HAP-1 (cell line): ENCODE measurements at regions not wholly inside any gene's neighbourhood (a gene's known extent, or its start where the extent isn't known, plus 50 kb on each side); places are given as distances from the start of the nearest gene placed in this dataset.
A peak's percentile ranks its signal among the peaks of the same experiment; 100 is the strongest.
"Not testable (repeated sequence)": the region's sequence is repeated elsewhere in the genome, so short reads cannot be mapped to it uniquely, and the experiment has no call there.

Experiments
- DNase-seq, 2 experiments: peaks; one replicate each; pipeline ENCODE4 v3.0.0-alpha.2; 2016 to 2020; ENCODE audit warnings: low spot score in 2 of 2
- H3K27me3 ChIP-seq: fragments of 250-450 bp; sonication (Bioruptor Pico); 2 replicates; pipeline ENCODE4 v1.5.1; 2020; ENCODE audit warnings: low read depth, mild to moderate bottlenecking, moderate library complexity
- H3K36me3 ChIP-seq: fragments of 250-450 bp; sonication (Bioruptor Pico); replicated peaks from 2 replicates; pipeline ENCODE4 v1.5.1; 2020; ENCODE audit warnings: mild to moderate bottlenecking
- H3K4me1 ChIP-seq: fragments of 250-450 bp; sonication (Bioruptor Pico); 2 replicates; pipeline ENCODE4 v1.5.1; 2020; ENCODE audit warnings: mild to moderate bottlenecking
- H3K4me3 ChIP-seq: fragments of 250-450 bp; sonication (Bioruptor Pico); 2 replicates; pipeline ENCODE4 v1.5.1; 2020; ENCODE audit warnings: mild to moderate bottlenecking, moderate library complexity
- H3K9me3 ChIP-seq: fragments of 250-450 bp; sonication (Bioruptor Pico); 2 replicates; pipeline ENCODE4 v1.5.1; 2020; ENCODE audit warnings: mild to moderate bottlenecking, moderate library complexity
- in situ Hi-C: fragments of 300-500 bp; cut with MboI; formaldehyde crosslinking; loops from 3 replicates; pipeline ENCODE4 v1.14.3; 2020; ENCODE audit warnings: low sequenced_read_pairs, inconsistent platforms, mixed read lengths

DNA sequence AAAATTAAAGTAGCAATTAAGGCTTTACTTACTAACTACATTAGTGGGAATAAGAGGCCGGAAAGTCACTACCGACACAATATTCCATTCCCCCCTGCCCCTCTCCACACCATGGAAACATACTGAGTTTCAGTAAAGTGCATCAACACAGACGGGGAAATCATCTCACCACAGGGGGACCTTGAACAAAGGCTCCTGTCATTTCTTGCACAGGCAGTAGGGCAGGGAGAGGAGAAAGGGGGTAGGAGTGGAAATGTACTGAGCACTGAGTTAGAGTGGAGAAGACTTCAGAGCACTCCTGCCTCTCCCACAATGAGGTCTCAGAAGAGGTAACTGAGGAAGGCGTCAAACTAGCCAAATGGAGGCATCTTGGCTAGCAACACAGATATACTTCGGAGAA lies 1426.9 kb upstream of the EYS start:
- no peak for DNase-seq
- no peak overlapping the region for H3K4me3 ChIP-seq
- no peaks in the 10 kb centered on the region for H3K4me1 ChIP-seq
- no peaks in the 10 kb centered on the region for H3K27me3 ChIP-seq
- no peaks in the 10 kb centered on the region for H3K36me3 ChIP-seq
- no peaks in the 10 kb centered on the region for H3K9me3 ChIP-seq
- in situ Hi-C loops: no loop called here

DNA sequence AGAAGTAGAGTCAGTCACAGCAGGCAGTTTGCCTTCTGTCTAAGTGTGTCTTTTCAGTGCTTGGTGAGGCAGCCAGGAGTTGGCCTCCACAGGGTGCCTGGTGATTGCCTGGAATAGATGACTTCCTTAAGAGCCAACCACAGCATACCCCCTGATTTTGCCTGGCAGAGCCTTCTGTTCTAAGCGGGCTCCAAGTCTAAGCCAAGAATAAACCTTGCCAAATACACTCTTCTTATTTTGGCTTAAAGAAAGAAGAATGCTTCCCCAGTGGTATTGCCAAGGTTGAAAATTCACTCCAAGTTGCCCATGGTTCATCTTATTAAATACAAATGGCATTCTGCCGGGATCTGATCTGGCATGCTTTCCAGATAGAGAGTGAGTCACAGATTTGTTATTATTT lies 1424.8 kb upstream of the EYS start:
- no peaks in the 10 kb centered on the region for H3K36me3 ChIP-seq
- no peaks in the 10 kb centered on the region for H3K27me3 ChIP-seq
- in situ Hi-C loops: no loop called here
- no peak overlapping the region for H3K4me3 ChIP-seq
- no peak for DNase-seq
- no peaks in the 10 kb centered on the region for H3K9me3 ChIP-seq
- H3K4me1 ChIP-seq: peaks cover 10% of the 10 kb centered on the region

DNA sequence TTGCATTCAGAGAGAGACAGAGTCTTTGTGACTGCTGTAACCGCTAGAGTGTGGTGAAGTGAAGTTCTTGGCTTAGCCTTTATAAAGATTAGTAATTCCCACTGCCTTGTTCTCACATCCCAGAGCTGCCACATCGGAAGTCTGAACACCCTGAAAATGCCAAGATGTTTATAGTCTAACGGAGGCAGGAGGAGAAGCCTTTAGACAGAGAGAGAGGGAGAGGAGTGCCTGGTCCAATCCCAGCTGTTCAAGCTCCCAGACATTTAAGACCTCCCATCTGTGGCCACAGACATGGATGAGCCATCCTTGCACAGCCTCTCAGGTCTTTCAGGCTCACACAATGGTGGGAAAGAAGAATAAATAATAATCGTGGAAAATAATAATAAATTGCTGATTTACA lies 1422.8 kb upstream of the EYS start:
- Histone ChIP-seq H3K4me1 (peaks cover 10% of the 10 kb centered on the region), H3K36me3 (no peaks in the 10 kb centered on the region), H3K27me3 (no peaks in the 10 kb centered on the region), H3K9me3 (no peaks in the 10 kb centered on the region), H3K4me3 (no peak overlapping the region)
- in situ Hi-C loops: no loop called here
- DNase-seq: no peak

DNA sequence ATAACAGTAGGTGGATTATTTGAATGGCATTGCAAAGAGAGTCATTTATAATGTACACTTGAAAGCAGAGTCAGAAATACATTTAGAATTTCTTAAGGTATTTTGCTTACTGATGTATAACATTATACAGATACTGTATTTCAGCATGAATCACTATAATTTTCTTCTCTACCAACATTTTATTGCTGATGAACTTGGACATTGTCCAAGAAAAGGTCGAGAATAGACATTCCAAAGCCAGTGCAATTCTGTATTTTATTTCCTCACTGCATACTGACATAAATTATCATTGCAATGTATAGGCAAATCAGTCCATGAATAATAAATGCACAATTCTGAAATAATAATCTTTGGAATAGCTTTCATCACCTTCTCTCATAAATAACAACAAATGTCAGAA lies 1420.0 kb upstream of the EYS start:
- in situ Hi-C loops: no loop called here

DNA sequence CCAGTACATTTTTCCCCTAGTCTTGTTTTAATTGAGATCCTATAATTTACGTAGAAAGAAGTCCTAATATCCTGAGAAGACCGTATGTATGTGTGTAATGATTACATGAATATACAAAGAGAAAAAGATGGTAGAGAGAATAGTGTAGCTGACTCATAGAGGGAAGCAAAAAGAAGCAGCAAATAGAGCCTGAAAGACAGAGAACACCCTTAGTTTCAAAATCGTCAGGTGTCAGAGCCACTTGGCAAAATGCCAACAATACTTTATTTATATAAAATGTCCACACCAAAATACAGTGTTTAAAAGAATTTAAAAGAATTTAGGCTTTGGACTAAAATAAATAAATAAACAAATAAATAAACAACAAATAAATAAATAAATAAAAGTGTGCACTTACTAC lies 1414.1 kb upstream of the EYS start:
- in situ Hi-C loops: no loop called here
- no peak for DNase-seq
- H3K27me3 ChIP-seq: no peaks in the 10 kb centered on the region
- H3K9me3 ChIP-seq: no peaks in the 10 kb centered on the region
- no peak overlapping the region for H3K4me3 ChIP-seq
- no peaks in the 10 kb centered on the region for H3K4me1 ChIP-seq
- H3K36me3 ChIP-seq: no peaks in the 10 kb centered on the region

More for the DNA sequence above, 1420.0 kb upstream of the EYS start:
- no peak overlapping the region for H3K4me3 ChIP-seq
- H3K9me3 ChIP-seq: no peaks in the 10 kb centered on the region
- DNase-seq: peak in 1 of 2 experiments; percentile 59
- H3K27me3 ChIP-seq: no peaks in the 10 kb centered on the region
- no peaks in the 10 kb centered on the region for H3K36me3 ChIP-seq
- peaks cover 10% of the 10 kb centered on the region for H3K4me1 ChIP-seq

DNA sequence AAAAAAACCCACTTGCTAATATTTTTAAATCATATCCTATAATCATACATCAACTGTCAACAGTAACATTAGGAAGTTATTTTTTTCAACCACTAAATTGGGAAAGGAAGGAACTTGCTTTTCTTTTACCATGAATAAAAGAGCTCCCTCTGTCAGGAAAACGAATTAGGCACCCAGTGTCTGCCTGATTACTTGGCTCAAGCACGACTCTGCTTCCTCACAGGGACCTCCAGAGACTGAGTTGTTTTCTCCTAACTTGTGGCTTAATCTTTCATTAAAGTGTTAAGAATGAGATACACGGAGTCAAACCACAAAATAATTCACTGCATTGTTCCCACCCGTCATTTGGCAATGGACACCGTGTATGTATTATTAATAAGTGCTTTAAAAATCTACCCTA lies 1405.1 kb upstream of the EYS start:
- Histone ChIP-seq H3K36me3 (no peaks in the 10 kb centered on the region), H3K4me3 (no peak overlapping the region), H3K4me1 (no peaks in the 10 kb centered on the region), H3K9me3 (no peaks in the 10 kb centered on the region), H3K27me3 (no peaks in the 10 kb centered on the region)
- in situ Hi-C loops: no loop called here
- DNase-seq: peak; percentile 12 to 17

DNA sequence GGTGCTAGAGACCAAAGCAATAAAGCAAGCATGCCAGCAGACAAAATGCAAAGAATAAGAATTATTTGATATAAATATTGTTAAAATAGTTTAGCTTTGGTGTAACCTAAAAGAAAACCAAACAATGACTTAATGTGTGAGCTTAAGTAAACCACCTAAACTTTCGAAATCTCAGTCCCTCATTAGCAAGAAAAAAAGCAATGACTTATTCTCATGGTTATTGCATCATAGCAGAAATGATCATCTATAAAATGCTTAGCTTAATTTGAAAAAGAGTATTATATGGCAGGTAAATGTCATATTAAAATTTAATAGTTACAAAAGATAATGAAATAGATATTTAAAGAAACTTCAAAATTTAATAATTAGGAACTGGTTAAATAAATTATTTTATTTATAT lies 1395.7 kb upstream of the EYS start:
- Histone ChIP-seq H3K9me3 (no peaks in the 10 kb centered on the region), H3K4me3 (no peak overlapping the region), H3K4me1 (no peaks in the 10 kb centered on the region), H3K27me3 (no peaks in the 10 kb centered on the region), H3K36me3 (no peaks in the 10 kb centered on the region)
- in situ Hi-C loops: no loop called here
- no peak for DNase-seq

DNA sequence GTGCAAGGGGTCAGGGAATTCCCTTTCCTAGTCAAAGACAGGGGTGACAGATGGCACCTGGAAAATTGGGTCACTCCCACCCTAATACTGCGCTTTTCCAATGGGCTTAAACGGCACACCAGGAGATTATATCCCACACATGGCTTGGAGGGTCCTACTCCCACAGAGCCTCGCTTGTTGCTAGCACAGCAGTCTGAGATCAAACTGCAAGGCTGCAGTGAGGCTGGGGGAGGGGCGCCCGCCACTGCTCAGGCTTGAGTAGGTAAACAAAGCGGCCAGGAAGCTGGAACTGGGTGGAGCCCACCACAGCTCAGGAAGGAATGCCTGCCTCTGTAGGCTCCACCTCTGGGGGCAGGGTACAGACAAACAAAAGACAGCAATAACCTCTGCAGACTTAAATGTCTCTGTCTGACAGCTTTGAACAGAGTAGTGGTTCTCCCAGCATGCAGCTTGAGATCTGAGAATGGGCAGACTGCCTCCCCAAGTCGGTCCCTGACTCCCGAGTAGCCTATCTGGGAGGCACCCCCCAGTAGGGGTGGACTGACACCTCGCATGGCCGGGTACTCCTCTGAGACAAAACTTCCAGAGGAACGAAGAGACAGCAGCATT lies 1388.7 kb upstream of the EYS start:
- H3K4me1 ChIP-seq, H3K27me3 ChIP-seq, in situ Hi-C loops, H3K4me3 ChIP-seq, DNase-seq, H3K36me3 ChIP-seq, H3K9me3 ChIP-seq: not testable (repeated sequence)

DNA sequence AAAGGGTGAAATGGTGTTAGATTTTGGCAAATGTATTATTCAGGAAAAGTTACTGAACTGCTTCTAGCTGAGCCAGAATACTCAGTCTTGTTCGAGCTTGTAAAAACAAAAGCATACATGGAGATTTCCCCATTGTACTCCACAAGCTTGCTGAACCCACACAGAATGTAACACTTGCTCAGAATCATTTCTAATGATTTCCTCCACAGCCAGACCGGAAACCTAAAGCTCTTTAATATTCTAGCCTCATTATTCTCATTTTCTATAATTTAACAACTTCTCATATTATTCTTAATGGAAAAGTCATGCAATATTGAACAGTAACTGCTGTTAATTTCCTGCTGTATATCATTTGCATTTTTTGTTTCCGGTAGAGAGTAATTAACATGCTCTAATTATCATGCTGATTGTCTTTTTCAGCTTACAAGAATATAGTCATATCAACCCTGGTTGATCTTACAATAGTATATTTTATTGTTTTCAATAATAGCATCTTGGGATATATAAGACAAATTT lies 1387.5 kb upstream of the EYS start:
- no peak overlapping the region for H3K4me3 ChIP-seq
- in situ Hi-C loops: no loop called here
- no peaks in the 10 kb centered on the region for H3K9me3 ChIP-seq
- H3K36me3 ChIP-seq: no peaks in the 10 kb centered on the region
- no peak for DNase-seq
- no peaks in the 10 kb centered on the region for H3K27me3 ChIP-seq
- H3K4me1 ChIP-seq: no peaks in the 10 kb centered on the region

DNA sequence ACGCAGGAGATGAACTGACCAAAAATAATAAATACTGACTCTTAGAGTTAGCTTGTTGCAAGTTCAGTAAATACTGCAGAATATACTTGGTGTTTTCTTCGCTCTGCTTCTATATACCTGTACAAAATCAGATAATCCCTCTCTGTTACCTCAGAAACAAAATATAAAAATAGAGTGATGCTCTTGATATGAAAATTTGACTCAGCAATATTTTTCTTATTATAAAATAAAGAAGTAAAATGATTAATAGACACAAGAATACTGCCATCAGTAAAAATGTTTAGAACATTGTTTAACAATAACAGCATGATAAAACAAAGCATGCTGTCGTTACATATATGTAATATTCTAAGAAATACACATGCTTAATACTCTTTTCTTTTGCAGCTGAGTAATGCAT lies 1366.9 kb upstream of the EYS start:
- H3K9me3 ChIP-seq: no peaks in the 10 kb centered on the region; the same call in 1 of the 2 replicates
- no peak overlapping the region for H3K4me3 ChIP-seq
- H3K27me3 ChIP-seq: no peaks in the 10 kb centered on the region
- in situ Hi-C loops: no loop called here
- DNase-seq: no peak
- H3K36me3 ChIP-seq: peaks cover 6% of the 10 kb centered on the region; the same call in 1 of the 2 replicates
- peaks cover 7% of the 10 kb centered on the region for H3K4me1 ChIP-seq

DNA sequence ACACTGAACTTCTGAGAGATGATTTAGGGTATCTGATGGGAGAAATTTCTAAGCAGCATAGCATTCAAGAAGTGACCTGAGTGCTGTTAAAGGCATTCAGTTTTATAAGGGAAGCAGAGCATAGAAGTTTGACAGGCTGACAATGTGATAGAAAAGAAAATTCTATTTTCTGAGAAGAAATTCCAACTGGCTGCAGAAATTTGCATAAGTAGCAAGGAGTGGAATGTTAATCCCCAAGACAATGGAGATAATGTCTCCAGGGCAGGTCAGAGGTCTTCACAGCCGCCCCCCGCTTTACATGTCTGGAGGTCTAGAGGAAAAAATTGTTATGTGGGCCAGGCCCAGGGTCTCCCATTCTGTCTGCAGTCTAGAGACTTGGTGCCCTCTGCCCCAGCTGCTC lies 1361.8 kb upstream of the EYS start:
- Histone ChIP-seq H3K4me3 (no peak overlapping the region), H3K27me3 (no peaks in the 10 kb centered on the region), H3K9me3 (peaks cover 3% of the 10 kb centered on the region; the same call in 1 of the 2 replicates), H3K36me3 (peaks cover 6% of the 10 kb centered on the region; the same call in 1 of the 2 replicates), H3K4me1 (peaks cover 16% of the 10 kb centered on the region)
- in situ Hi-C loops: no loop called here
- peak; percentile 85 to 90 for DNase-seq

DNA sequence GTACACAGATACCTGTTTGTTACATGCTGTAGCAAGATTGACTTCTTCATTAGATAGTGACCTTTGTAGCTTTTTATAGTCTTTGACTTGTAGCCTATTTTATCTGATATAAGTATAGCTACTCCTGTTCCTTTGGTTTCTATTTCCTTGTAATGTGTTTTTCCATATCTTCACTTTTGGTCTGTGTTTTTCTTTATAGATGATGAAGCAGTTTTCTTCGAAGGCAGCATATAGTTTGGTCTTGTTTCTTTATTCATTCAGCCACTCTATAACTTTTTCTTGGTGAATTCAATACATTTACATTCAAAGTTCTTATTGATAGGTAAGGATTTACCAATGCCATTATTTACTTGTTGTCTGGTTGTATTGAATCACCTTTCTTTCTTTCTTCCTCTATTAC lies 1357.3 kb upstream of the EYS start:
- no peak overlapping the region for H3K4me3 ChIP-seq
- peaks cover 3% of the 10 kb centered on the region; the same call in 1 of the 2 replicates for H3K9me3 ChIP-seq
- H3K4me1 ChIP-seq: peaks cover 13% of the 10 kb centered on the region
- H3K36me3 ChIP-seq: peaks cover 2% of the 10 kb centered on the region; the same call in 1 of the 2 replicates
- in situ Hi-C loops: no loop called here
- no peak for DNase-seq
- no peaks in the 10 kb centered on the region for H3K27me3 ChIP-seq

DNA sequence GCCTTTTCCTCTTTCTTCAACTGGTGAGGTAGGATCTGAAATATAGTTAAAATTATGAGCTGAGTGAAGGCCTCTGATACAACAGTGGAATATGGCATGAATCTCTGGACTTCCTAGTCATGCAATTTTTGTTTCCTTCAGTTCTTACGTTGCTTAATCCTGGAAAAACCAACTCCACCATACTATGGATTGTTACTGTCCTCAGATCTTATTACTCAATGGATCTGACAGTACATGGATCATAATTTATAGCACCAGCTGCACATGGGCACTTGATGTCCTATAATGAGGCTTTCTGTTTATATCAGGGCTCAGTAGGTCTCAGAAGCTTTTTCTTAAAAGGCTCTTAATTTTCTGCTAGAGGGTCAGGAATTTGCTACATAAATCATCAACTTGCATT lies 1341.0 kb upstream of the EYS start:
- H3K36me3 ChIP-seq: no peaks in the 10 kb centered on the region
- no peaks in the 10 kb centered on the region for H3K9me3 ChIP-seq
- in situ Hi-C loops: no loop called here
- H3K27me3 ChIP-seq: no peaks in the 10 kb centered on the region
- H3K4me1 ChIP-seq: no peaks in the 10 kb centered on the region
- DNase-seq: no peak
- no peak overlapping the region for H3K4me3 ChIP-seq

DNA sequence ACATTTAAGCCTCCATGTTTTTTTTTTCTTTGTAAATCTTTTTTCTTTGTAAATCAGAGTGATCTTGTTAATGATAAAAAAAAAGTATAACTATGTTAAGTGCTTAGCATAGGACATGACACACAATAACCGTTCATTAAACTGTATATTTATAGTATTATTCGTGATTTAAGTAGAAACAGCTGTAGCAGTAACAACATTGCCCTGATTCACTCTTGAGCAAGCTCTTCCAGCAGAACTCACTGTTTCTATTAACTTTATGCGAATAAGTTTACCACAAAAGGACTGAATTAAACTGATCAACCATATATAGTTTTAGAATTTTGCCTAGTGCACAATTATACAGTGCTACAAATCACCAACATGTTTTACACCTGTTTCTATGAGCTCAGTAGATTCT lies 1338.0 kb upstream of the EYS start:
- no peaks in the 10 kb centered on the region for H3K36me3 ChIP-seq
- H3K4me3 ChIP-seq: no peak overlapping the region
- DNase-seq: no peak
- H3K9me3 ChIP-seq: no peaks in the 10 kb centered on the region
- in situ Hi-C loops: no loop called here
- no peaks in the 10 kb centered on the region for H3K4me1 ChIP-seq
- no peaks in the 10 kb centered on the region for H3K27me3 ChIP-seq

DNA sequence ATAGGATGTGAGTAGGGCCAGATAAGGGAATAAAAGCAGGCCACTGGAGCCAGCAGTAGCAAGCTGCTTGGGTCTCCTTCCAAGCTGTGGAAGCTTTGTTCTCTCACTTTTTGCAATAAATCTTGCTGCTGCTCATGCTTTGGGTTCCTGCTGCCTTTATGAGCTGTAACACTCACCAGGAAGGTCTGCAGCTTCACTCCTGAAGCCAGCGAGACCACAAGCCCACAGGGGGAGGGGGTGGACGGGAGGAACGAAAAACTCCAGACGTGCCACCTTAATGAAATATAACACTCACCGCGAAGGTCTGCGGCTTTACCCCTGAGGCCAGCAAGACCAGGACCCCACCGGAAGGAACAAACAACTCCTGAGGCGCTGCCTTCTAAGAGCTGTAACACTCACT lies 1324.4 kb upstream of the EYS start:
- Histone ChIP-seq H3K4me3 (no peak overlapping the region), H3K36me3 (no peaks in the 10 kb centered on the region), H3K9me3 (no peaks in the 10 kb centered on the region), H3K4me1 (no peaks in the 10 kb centered on the region), H3K27me3 (no peaks in the 10 kb centered on the region)
- in situ Hi-C loops: no loop called here
- DNase-seq: no peak
